ENCODE measurements at regions not wholly inside any gene's neighbourhood (a gene's known extent, or its start where the extent isn't known, plus 50 kb on each side); places are given as distances from the start of the nearest gene placed in this dataset.

DNA sequence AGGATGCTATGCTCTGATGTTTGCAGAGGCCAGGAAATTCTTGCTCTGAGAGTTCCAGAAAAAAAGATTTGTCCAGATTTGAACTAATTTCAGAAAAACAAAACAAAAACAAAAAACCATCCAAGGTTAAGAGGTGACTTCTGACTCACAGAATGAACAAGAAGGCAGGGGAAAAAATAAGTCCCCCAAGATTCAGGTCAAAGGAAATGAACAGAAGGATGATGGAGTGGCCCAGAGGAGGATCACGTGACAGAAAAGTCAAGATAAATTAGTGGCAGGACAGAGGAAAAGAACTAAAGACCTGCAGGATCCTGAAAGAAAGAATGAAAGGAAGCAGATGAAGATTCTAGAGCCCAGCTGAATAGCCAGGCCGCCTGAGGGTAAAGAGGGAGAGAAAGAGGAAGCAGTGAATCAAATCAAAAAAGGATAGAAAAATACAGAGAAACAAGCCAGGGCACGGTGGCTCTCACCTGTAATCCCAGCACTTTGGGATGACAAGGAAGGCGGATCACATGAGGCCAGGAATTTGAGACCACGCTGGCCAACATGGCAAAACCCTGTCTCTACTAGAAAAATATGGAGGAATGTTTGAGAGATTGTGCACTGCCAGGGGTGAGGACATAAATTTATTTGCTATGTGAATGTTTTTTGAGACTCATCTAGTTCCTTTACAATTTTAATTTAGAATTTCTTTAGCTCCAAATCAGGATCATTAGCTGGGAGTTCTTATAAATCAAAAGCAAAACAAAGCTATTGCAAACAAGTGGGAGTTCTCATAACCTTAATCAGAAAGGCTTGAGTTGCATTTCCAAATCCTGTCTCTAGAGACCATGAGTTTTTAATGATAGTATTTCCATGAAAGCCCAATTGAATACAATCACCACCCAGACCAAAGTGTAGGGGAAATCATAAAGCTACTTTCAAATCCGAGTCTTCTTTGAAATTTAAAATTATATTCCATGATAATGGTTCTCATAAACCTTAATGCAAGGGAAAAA, 217.1 kb upstream of the PLEKHG7 start:
- POLR2A ChIA-PET, result no interaction called here

DNA sequence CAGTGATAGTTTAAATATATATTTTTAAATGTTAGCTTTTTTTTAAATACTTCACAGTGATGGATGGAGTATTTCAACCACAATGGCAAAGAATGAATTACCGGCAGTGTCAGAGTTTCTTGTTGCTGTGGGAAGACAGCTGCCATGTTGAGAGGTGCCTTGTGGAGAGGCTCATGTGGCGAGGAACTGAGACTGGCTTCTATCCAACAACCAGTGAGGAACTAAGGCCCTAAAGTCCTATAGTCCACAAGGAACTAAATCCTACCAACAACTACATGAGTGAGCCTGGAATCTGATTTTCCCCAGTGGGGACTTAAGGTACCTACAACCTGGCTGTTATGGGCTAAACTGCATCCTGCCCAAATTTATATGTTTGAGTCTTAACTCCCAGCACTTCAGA, 220.2 kb upstream of the PLEKHG7 start:
- H3K9me3 Mint-ChIP-seq, result no peaks in the 10 kb centered on the region
- Histone ChIP-seq H3K36me3 (ENCODE audit: insufficient read depth, low read length) (no peaks in the 10 kb centered on the region), H3K4me3 (ENCODE audit: low read length) (no peak overlapping the region), H3K4me1 (ENCODE audit: insufficient read depth, low read length) (no peaks in the 10 kb centered on the region), H3K27ac (ENCODE audit: low read depth, low read length) (no peak overlapping the region), H3K9me3 (ENCODE audit: low read length) (no peaks in the 10 kb centered on the region), H3K27me3 (ENCODE audit: insufficient read depth, low read length, poor library complexity, severe bottlenecking) (no peaks in the 10 kb centered on the region)
- H3K36me3 Mint-ChIP-seq, result peaks cover 0 to 7% (median 0%) of the 10 kb centered on the region in 3 donors
- ChIA-PET POLR2A (interaction anchor here (0.7 kb wide), 1 partner anchor 1087 kb away, joined by 3 read pairs; no protein-coding TSS in a partner anchor), CTCF (no interaction called here)
- H3K4me3 Mint-ChIP-seq, result no peak overlapping the region
- DNase-seq, result no peak
- no peaks in the 10 kb centered on the region for H3K27me3 Mint-ChIP-seq
- peak overlapping the region in 1 of 8 donors; percentile 30 for H3K27ac Mint-ChIP-seq
- H3K4me1 Mint-ChIP-seq, result peaks cover 3 to 9% (median 8%) of the 10 kb centered on the region in 3 donors

More for the DNA sequence above, 217.1 kb upstream of the PLEKHG7 start:
- Histone ChIP-seq H3K27me3 (ENCODE audit: insufficient read depth, low read length, poor library complexity, severe bottlenecking) (no peaks in the 10 kb centered on the region), H3K36me3 (ENCODE audit: insufficient read depth, low read length) (no peaks in the 10 kb centered on the region), H3K27ac (ENCODE audit: low read depth, low read length) (no peak overlapping the region), H3K4me3 (ENCODE audit: low read length) (no peak overlapping the region), H3K9me3 (ENCODE audit: low read length) (no peaks in the 10 kb centered on the region), H3K4me1 (ENCODE audit: insufficient read depth, low read length) (no peaks in the 10 kb centered on the region)
- DNase-seq, result no peak
- Mint-ChIP-seq H3K36me3 (peaks cover 0 to 3% (median 0%) of the 10 kb centered on the region in 3 donors), H3K4me3 (no peak overlapping the region), H3K4me1 (peaks cover 5 to 17% (median 8%) of the 10 kb centered on the region in 3 donors), H3K27me3 (no peaks in the 10 kb centered on the region), H3K27ac (peak overlapping the region in 4 of 8 donors; percentile 30 to 90 (median 62)), H3K9me3 (no peaks in the 10 kb centered on the region)
- CTCF ChIA-PET, result interaction anchor here (1.1 kb wide), 1 partner anchor 14 kb away, joined by 3 read pairs; no protein-coding TSS in a partner anchor

DNA sequence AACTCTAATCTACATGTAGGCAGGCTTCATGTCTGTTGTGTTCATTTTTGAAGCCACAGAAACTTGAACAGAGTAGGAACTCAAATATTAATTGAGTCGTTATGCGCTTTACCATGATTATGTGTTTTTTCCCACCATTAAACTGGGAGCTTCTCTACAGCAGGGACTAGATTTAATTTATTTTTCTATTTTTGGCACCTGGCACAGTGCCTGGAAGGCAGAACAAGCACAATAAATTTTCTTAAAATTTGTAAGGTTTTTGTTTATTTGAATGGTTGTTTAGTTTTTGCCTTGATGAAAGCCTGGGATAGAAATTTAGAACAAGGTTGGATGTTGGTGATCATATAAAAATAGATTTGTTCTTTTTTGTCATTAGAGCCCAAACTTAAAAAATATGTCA, 221.7 kb upstream of the PLEKHG7 start:
- no peaks in the 10 kb centered on the region for H3K4me1 ChIP-seq (ENCODE audit: insufficient read depth, low read length)
- H3K27ac ChIP-seq (ENCODE audit: low read depth, low read length), result no peak overlapping the region
- H3K9me3 Mint-ChIP-seq, result no peaks in the 10 kb centered on the region
- ChIA-PET CTCF (interaction anchor here (1.1 kb wide), 1 partner anchor 25 kb away, joined by 3 read pairs; no protein-coding TSS in a partner anchor), POLR2A (no interaction called here)
- no peak for DNase-seq
- no peaks in the 10 kb centered on the region for H3K9me3 ChIP-seq (ENCODE audit: low read length)
- H3K27me3 Mint-ChIP-seq, result no peaks in the 10 kb centered on the region
- no peak overlapping the region for H3K27ac Mint-ChIP-seq
- H3K4me1 Mint-ChIP-seq, result peaks cover 3 to 9% (median 8%) of the 10 kb centered on the region in 3 donors
- peaks cover 0 to 7% (median 0%) of the 10 kb centered on the region in 3 donors for H3K36me3 Mint-ChIP-seq
- H3K27me3 ChIP-seq (ENCODE audit: insufficient read depth, low read length, poor library complexity, severe bottlenecking), result no peaks in the 10 kb centered on the region
- H3K4me3 ChIP-seq (ENCODE audit: low read length), result no peak overlapping the region
- no peaks in the 10 kb centered on the region for H3K36me3 ChIP-seq (ENCODE audit: insufficient read depth, low read length)
- no peak overlapping the region for H3K4me3 Mint-ChIP-seq

- peaks cover 0 to 11% (median 0%) of the 10 kb centered on the region in 3 donors for H3K36me3 Mint-ChIP-seq
- no peaks in the 10 kb centered on the region for H3K4me1 ChIP-seq (ENCODE audit: insufficient read depth, low read length)
- H3K4me3 ChIP-seq (ENCODE audit: low read length), result no peak overlapping the region
- H3K27me3 Mint-ChIP-seq, result no peaks in the 10 kb centered on the region
- no peaks in the 10 kb centered on the region for H3K9me3 Mint-ChIP-seq
- H3K9me3 ChIP-seq (ENCODE audit: low read length), result no peaks in the 10 kb centered on the region
- H3K27me3 ChIP-seq (ENCODE audit: insufficient read depth, low read length, poor library complexity, severe bottlenecking), result no peaks in the 10 kb centered on the region
- H3K36me3 ChIP-seq (ENCODE audit: insufficient read depth, low read length), result no peaks in the 10 kb centered on the region
- DNase-seq, result no peak
- ChIA-PET CTCF (no interaction called here), POLR2A (no interaction called here)
- peak overlapping the region in 1 of 8 donors; percentile 4 for H3K27ac Mint-ChIP-seq
- H3K27ac ChIP-seq (ENCODE audit: low read depth, low read length), result no peak overlapping the region
- no peak overlapping the region for H3K4me3 Mint-ChIP-seq
- H3K4me1 Mint-ChIP-seq, result no peaks in the 10 kb centered on the region
Observed at GRCh38 chr12:92478692-92479091, 224.1 kb upstream of the PLEKHG7 start.

GRCh38 chr12:92476844-92477243, 225.9 kb upstream of the PLEKHG7 start:
- H3K4me3 Mint-ChIP-seq, result no peak overlapping the region
- H3K36me3 Mint-ChIP-seq, result peaks cover 0 to 11% (median 0%) of the 10 kb centered on the region in 3 donors
- Histone ChIP-seq H3K4me1 (ENCODE audit: insufficient read depth, low read length) (no peaks in the 10 kb centered on the region), H3K27me3 (ENCODE audit: insufficient read depth, low read length, poor library complexity, severe bottlenecking) (no peaks in the 10 kb centered on the region), H3K9me3 (ENCODE audit: low read length) (no peaks in the 10 kb centered on the region), H3K27ac (ENCODE audit: low read depth, low read length) (no peak overlapping the region), H3K36me3 (ENCODE audit: insufficient read depth, low read length) (no peaks in the 10 kb centered on the region), H3K4me3 (ENCODE audit: low read length) (no peak overlapping the region)
- DNase-seq, result no peak
- no peaks in the 10 kb centered on the region for H3K27me3 Mint-ChIP-seq
- ChIA-PET CTCF (no interaction called here), POLR2A (interaction anchor here (0.8 kb wide), 1 partner anchor 402 kb away, joined by 3 read pairs; no protein-coding TSS in a partner anchor)
- H3K4me1 Mint-ChIP-seq, result no peaks in the 10 kb centered on the region
- H3K9me3 Mint-ChIP-seq, result no peaks in the 10 kb centered on the region
- no peak overlapping the region for H3K27ac Mint-ChIP-seq

GRCh38 chr12:92473564-92473963, 229.2 kb upstream of the PLEKHG7 start:
- Histone ChIP-seq H3K27ac (ENCODE audit: low read depth, low read length) (no peak overlapping the region), H3K27me3 (ENCODE audit: insufficient read depth, low read length, poor library complexity, severe bottlenecking) (no peaks in the 10 kb centered on the region), H3K36me3 (ENCODE audit: insufficient read depth, low read length) (no peaks in the 10 kb centered on the region), H3K9me3 (ENCODE audit: low read length) (no peaks in the 10 kb centered on the region), H3K4me1 (ENCODE audit: insufficient read depth, low read length) (no peaks in the 10 kb centered on the region), H3K4me3 (ENCODE audit: low read length) (no peak overlapping the region)
- Mint-ChIP-seq H3K36me3 (peaks cover 0 to 13% (median 0%) of the 10 kb centered on the region in 3 donors), H3K27me3 (no peaks in the 10 kb centered on the region), H3K4me1 (peaks cover 6 to 15% (median 12%) of the 10 kb centered on the region in 3 donors), H3K27ac (no peak overlapping the region), H3K9me3 (no peaks in the 10 kb centered on the region), H3K4me3 (no peak overlapping the region)
- ChIA-PET CTCF (no interaction called here), POLR2A (no interaction called here)
- DNase-seq, result no peak

DNA sequence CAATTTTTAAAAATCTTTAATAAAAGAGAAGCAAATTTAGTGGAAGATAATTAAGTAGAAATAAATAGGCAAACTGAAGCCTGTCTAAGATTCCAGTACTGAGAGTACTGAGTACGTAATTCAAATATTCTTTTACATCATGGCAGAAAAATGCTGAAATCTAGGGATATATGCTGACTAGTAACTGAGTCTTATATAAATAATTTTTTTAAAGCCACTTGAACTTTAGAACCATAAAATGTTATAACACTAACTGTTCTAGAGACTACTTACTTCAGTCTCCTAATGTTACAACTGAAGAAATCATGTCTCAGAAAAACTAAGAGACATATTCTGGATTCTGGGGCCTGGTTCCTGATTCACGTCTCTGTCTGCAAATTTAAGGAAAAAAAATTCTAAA, 230.6 kb upstream of the PLEKHG7 start:
- H3K27me3 ChIP-seq (ENCODE audit: insufficient read depth, low read length, poor library complexity, severe bottlenecking), result no peaks in the 10 kb centered on the region
- Mint-ChIP-seq H3K36me3 (peaks cover 0 to 13% (median 0%) of the 10 kb centered on the region in 3 donors), H3K4me3 (no peak overlapping the region), H3K4me1 (peaks cover 7 to 18% (median 14%) of the 10 kb centered on the region in 3 donors), H3K27ac (no peak overlapping the region), H3K27me3 (no peaks in the 10 kb centered on the region), H3K9me3 (no peaks in the 10 kb centered on the region)
- H3K27ac ChIP-seq (ENCODE audit: low read depth, low read length), result no peak overlapping the region
- no peaks in the 10 kb centered on the region for H3K36me3 ChIP-seq (ENCODE audit: insufficient read depth, low read length)
- H3K4me1 ChIP-seq (ENCODE audit: insufficient read depth, low read length), result no peaks in the 10 kb centered on the region
- ChIA-PET POLR2A (no interaction called here), CTCF (no interaction called here)
- no peak for DNase-seq
- H3K9me3 ChIP-seq (ENCODE audit: low read length), result no peaks in the 10 kb centered on the region
- no peak overlapping the region for H3K4me3 ChIP-seq (ENCODE audit: low read length)

DNA sequence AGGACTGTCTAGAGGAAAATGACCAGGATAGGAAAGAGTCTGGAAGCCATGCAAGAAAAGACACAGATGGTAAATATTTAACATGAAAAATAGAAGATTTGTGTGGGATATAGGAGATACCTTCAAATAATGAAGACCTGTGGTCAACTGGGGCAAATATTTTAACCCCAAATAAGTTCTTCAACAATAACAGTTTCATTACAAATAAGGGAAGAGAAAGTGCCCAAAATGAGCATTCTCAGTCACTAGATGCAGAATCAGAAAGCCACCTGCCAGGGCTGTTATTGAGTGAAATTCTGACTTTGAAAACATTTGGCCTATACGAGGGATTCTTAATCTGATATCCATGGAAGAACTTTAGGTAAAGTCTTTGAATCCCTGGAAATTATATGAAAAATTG, 231.2 kb upstream of the PLEKHG7 start:
- H3K27ac ChIP-seq (ENCODE audit: low read depth, low read length), result no peak overlapping the region
- H3K4me1 ChIP-seq (ENCODE audit: insufficient read depth, low read length), result no peaks in the 10 kb centered on the region
- ChIA-PET POLR2A (no interaction called here), CTCF (no interaction called here)
- no peak for DNase-seq
- no peaks in the 10 kb centered on the region for H3K9me3 Mint-ChIP-seq
- H3K4me3 ChIP-seq (ENCODE audit: low read length), result no peak overlapping the region
- peaks cover 0 to 13% (median 0%) of the 10 kb centered on the region in 3 donors for H3K36me3 Mint-ChIP-seq
- H3K27me3 ChIP-seq (ENCODE audit: insufficient read depth, low read length, poor library complexity, severe bottlenecking), result no peaks in the 10 kb centered on the region
- H3K27me3 Mint-ChIP-seq, result no peaks in the 10 kb centered on the region
- no peaks in the 10 kb centered on the region for H3K36me3 ChIP-seq (ENCODE audit: insufficient read depth, low read length)
- no peak overlapping the region for H3K4me3 Mint-ChIP-seq
- H3K9me3 ChIP-seq (ENCODE audit: low read length), result no peaks in the 10 kb centered on the region
- H3K4me1 Mint-ChIP-seq, result peaks cover 7 to 18% (median 14%) of the 10 kb centered on the region in 3 donors
- no peak overlapping the region for H3K27ac Mint-ChIP-seq

Measured in CD8-positive, alpha-beta memory T cell (primary cell).